IPS DF 6.9 (cell line): ENCODE measurements at regions not wholly inside any gene's neighbourhood (a gene's known extent, or its start where the extent isn't known, plus 50 kb on each side); places are given as distances from the start of the nearest gene placed in this dataset.

Experiments used
- DNase-seq: peaks from one replicate; pipeline ENCODE4 v3.0.0-alpha.2; 2013; ENCODE audit warnings: low read depth, low spot score
- H3K27ac ChIP-seq: one replicate; pipeline ENCODE4 v1.5.1; 2013; ENCODE audit warnings: low read length, control low read depth
- H3K27me3 ChIP-seq: 2 replicates; pipeline ENCODE4 v1.6.1; 2013; ENCODE audit warnings: mild to moderate bottlenecking, low read length; ENCODE audit not compliant: control insufficient read depth, insufficient read depth
- H3K36me3 ChIP-seq: 2 replicates; pipeline ENCODE4 v1.6.1; 2013; ENCODE audit warnings: low read length; ENCODE audit not compliant: control insufficient read depth, insufficient read depth
- H3K4me1 ChIP-seq: 2 replicates; pipeline ENCODE4 v1.6.1; 2013; ENCODE audit warnings: low read length; ENCODE audit not compliant: control insufficient read depth, insufficient read depth
- H3K4me3 ChIP-seq: 2 replicates; pipeline ENCODE4 v1.5.1; 2013; ENCODE audit warnings: mild to moderate bottlenecking, low read length
- H3K9me3 ChIP-seq: 2 replicates; pipeline ENCODE4 v1.6.1; 2013; ENCODE audit warnings: low read length, inconsistent platforms; ENCODE audit not compliant: control insufficient read depth, insufficient read depth
- WGBS: extraction: QIAGEN DNeasy Blood & Tissue Kit; methylation state at CpG from one replicate; pipeline ENCODE4 v1.1.7; 2013; ENCODE audit warnings: mixed read lengths, missing lambda C conversion rate; ENCODE audit not compliant: insufficient read length, insufficient coverage; 5-methylcytosine and 5-hydroxymethylcytosine counted together

DNA sequence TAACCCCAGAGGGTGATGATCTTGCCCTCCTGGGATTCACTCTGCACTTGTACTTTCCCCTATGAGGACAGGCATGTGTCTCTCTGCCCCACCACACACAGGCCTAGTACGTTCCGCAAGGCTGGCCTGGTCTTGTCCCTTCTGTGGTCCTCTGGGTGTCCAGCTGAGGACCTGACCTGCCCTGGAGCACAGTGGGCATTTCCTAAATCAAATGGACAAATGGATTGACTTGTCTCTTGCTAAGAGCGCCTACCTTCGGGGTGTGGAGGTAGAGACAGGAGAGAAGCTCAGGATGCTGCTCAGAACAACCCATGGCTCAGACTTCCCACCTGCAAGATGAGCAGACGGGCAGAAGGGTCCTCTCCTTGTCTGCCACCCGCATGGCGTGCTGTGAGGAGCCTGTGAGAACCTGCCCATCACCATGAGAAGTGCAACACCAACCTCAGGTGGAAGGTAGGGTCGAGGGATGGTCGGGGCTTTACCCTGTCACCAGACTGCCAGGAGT lies 133.6 kb downstream of the MYCN start:
- no peak overlapping the region for H3K4me3 ChIP-seq
- no CpG with 5 or more reads among the region's 9 CpGs for WGBS
- H3K27ac ChIP-seq = no peak overlapping the region
- H3K36me3 ChIP-seq = no peaks in the 10 kb centered on the region
- no peaks in the 10 kb centered on the region for H3K27me3 ChIP-seq
- H3K4me1 ChIP-seq = no peaks in the 10 kb centered on the region; the same call in 1 of the 2 replicates
- no peak for DNase-seq
- no peaks in the 10 kb centered on the region for H3K9me3 ChIP-seq

GRCh38 chr2:16073471-16073870 lies 133.1 kb downstream of the MYCN start:
- DNase-seq = no peak
- WGBS = no CpG with 5 or more reads among the region's 4 CpGs

DNA sequence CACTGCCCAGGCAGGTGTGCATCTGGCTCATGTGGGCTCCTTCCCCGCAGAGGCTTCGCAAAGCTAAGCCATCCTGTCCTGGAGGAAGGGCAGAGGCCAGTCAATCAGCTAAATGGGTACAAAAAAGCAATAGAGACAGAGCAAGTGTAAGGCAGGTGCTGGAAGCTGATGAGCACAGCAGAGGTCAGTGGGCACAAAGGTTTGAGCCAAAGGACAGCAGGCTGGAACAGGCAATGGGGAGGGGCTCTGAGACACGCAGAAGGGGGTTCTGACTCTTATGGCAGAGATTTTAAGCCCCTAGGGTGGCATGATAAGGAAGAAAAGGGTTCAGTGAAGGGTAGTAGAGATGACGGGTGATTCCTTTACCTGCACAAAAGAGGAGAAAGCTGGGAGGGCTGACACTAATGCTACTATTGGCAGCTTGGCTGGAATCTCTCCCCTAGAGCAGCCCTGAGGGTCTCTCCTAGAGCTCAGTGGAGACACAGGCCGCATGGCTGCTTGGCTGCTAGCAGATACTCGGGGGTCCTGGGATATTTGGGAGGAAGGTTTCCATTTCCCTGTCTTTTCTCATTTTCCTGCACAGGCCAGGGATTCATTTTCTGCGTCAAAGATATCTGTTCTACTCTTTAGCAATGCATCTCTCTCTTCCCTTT lies 132.4 kb downstream of the MYCN start:
- Histone ChIP-seq H3K4me1 (no peaks in the 10 kb centered on the region; the same call in 1 of the 2 replicates), H3K4me3 (no peak overlapping the region), H3K36me3 (no peaks in the 10 kb centered on the region), H3K27me3 (no peaks in the 10 kb centered on the region), H3K9me3 (no peaks in the 10 kb centered on the region), H3K27ac (no peak overlapping the region)
- WGBS = no CpG with 5 or more reads among the region's 7 CpGs
- DNase-seq = no peak

More at GRCh38 chr2:16073471-16073870, 133.1 kb downstream of the MYCN start:
- no peaks in the 10 kb centered on the region; the same call in 1 of the 2 replicates for H3K4me1 ChIP-seq
- H3K27me3 ChIP-seq = no peaks in the 10 kb centered on the region
- no peak overlapping the region for H3K27ac ChIP-seq
- no peak overlapping the region for H3K4me3 ChIP-seq
- no peaks in the 10 kb centered on the region for H3K36me3 ChIP-seq
- no peaks in the 10 kb centered on the region for H3K9me3 ChIP-seq

DNA sequence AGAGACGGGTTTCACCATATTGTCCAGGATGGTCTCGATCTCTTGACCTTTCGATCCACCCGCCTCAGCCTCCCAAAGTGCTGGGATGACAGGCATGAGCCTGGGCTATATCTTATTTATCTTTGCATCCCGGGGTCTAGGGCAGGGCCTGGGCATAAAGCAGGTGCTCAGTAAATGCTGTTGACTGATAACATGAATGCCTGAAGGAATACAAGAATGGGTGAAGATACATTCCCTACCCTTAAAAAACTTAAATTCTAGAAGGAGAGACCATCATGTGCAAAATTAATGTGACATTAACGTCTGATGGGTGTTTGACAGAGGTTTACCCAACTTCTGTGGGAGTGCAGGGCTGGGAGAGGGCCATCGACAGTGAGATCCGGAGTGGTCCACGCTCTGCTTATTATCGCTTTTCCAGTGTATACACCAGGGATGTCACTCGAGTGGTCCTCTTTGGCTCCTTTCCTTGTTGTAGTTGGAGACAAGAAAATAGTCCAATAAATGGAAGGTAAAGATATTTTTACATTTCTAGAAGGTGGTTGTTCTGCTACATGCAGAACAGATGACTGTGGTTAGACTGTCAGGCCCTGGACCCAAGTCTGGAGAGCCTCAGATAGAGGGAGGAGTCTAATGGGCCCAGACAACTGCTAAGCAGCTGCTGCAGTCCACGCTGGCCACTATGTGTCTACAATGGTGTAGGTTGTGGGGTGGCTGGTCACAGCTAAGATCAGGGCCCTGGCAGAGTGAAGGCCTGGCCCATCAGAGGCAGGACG lies 131.7 kb downstream of the MYCN start:
- H3K4me3 ChIP-seq = no peak overlapping the region
- H3K4me1 ChIP-seq = no peaks in the 10 kb centered on the region; the same call in 1 of the 2 replicates
- H3K27me3 ChIP-seq = no peaks in the 10 kb centered on the region
- H3K9me3 ChIP-seq = peaks cover 1% of the 10 kb centered on the region; the same call in 1 of the 2 replicates
- no CpG with 5 or more reads among the region's 13 CpGs for WGBS
- H3K27ac ChIP-seq = no peak overlapping the region
- DNase-seq = no peak
- H3K36me3 ChIP-seq = no peaks in the 10 kb centered on the region

DNA sequence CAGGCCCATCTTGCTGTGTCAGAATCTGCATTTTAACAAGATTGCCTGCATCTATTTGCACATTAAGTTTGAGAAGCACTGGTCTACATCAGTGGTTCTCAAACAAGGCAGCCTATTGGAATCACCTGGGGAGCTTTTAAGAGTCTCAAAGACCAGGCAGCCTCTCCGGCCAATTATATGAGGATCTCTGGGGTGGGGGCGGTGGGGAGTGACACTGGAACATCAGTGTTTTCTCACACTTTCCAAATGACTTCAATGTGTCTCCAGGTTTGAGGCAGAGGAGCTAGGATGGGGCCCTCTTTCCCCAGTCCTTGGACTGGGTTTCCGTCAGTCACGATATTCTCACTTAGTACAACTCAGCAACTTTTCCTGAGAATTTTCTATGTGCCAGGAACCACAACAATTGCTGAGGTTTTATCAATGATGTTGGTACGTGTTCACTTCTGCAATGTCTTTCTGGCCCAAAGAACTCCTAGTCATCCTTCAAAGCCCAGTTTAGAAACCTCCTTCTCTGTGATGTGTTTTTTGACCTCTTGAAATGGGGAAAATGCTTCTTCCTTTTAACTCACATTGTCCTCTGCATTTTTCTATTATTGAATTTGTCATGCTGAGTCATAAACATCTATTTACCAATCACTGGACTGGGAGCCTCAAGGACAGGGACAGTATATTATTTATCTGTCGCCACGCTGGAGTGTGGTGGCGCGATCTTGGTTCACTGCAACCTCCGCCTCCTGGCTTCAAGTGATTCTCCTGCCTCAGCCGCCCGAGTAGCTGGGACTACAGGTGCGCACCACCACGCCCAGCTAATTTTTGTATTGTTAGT lies 130.9 kb downstream of the MYCN start:
- no peaks in the 10 kb centered on the region; the same call in 1 of the 2 replicates for H3K4me1 ChIP-seq
- WGBS = no CpG with 5 or more reads among the region's 14 CpGs
- no peaks in the 10 kb centered on the region for H3K27me3 ChIP-seq
- no peak overlapping the region for H3K4me3 ChIP-seq
- DNase-seq = no peak
- H3K9me3 ChIP-seq = peaks cover 1% of the 10 kb centered on the region; the same call in 1 of the 2 replicates
- H3K36me3 ChIP-seq = no peaks in the 10 kb centered on the region
- no peak overlapping the region for H3K27ac ChIP-seq

DNA sequence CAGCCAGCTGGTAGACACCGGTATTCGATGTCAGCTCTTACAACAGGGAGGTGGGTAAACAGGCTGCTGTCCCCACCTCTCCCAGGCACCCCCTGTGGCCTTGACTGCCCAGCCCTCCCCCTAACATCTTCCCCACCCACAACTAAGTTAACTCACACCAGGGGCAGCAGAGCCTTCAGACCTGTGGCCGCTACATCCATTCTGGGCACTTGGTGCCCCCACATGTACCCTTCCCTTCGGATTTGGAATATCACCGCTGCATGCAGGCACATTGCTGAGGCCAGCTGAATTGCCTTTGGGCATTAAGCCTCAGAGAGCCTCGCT lies 130.3 kb downstream of the MYCN start:
- no peak overlapping the region for H3K4me3 ChIP-seq
- DNase-seq = no peak
- no peaks in the 10 kb centered on the region; the same call in 1 of the 2 replicates for H3K4me1 ChIP-seq
- no peaks in the 10 kb centered on the region for H3K27me3 ChIP-seq
- WGBS = no CpG with 5 or more reads among the region's 6 CpGs
- no peaks in the 10 kb centered on the region for H3K36me3 ChIP-seq
- peaks cover 1% of the 10 kb centered on the region; the same call in 1 of the 2 replicates for H3K9me3 ChIP-seq
- no peak overlapping the region for H3K27ac ChIP-seq

- no peak overlapping the region for H3K27ac ChIP-seq
- no peaks in the 10 kb centered on the region for H3K36me3 ChIP-seq
- H3K27me3 ChIP-seq = no peaks in the 10 kb centered on the region
- no peak for DNase-seq
- peaks cover 1% of the 10 kb centered on the region; the same call in 1 of the 2 replicates for H3K9me3 ChIP-seq
- H3K4me1 ChIP-seq = no peaks in the 10 kb centered on the region; the same call in 1 of the 2 replicates
- no peak overlapping the region for H3K4me3 ChIP-seq
- WGBS = no CpG with 5 or more reads among the region's 19 CpGs
Observed at GRCh38 chr2:16069933-16070647, 129.7 kb downstream of the MYCN start.

- no peak for DNase-seq
- no peak overlapping the region for H3K27ac ChIP-seq
- no peaks in the 10 kb centered on the region; the same call in 1 of the 2 replicates for H3K4me1 ChIP-seq
- H3K36me3 ChIP-seq = no peaks in the 10 kb centered on the region
- no CpG with 5 or more reads among the region's 8 CpGs for WGBS
- peaks cover 1% of the 10 kb centered on the region; the same call in 1 of the 2 replicates for H3K9me3 ChIP-seq
- H3K27me3 ChIP-seq = no peaks in the 10 kb centered on the region
- no peak overlapping the region for H3K4me3 ChIP-seq
Observed at GRCh38 chr2:16069663-16069932, 129.2 kb downstream of the MYCN start.

DNA sequence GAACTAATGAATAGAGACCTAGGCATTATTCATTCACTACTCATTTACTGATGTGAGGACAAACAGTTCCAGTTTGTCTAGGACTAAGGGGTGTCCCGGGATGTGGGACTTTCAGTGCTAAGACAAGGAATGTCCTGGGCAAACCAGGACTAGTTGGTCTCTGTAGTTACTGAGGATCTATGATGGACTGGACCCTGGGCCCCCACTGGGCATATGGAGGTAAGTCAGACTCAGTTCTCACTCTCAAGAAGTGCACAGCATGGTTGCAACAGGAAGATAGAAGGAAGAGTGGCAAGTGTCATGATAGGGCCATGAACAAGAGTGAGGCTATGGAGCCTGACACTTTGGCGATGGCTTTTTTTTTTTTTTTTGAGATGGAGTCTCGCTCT lies 128.2 kb downstream of the MYCN start:
- no peak for DNase-seq
- no peaks in the 10 kb centered on the region for H3K27me3 ChIP-seq
- WGBS = no CpG with 5 or more reads among the region's 3 CpGs
- H3K4me1 ChIP-seq = no peaks in the 10 kb centered on the region; the same call in 1 of the 2 replicates
- H3K27ac ChIP-seq = no peak overlapping the region
- H3K4me3 ChIP-seq = no peak overlapping the region
- peaks cover 1% of the 10 kb centered on the region; the same call in 1 of the 2 replicates for H3K9me3 ChIP-seq
- no peaks in the 10 kb centered on the region for H3K36me3 ChIP-seq
